ENCODE measurements at regions not wholly inside any gene's neighbourhood (a gene's known extent, or its start where the extent isn't known, plus 50 kb on each side); places are given as distances from the start of the nearest gene placed in this dataset.

GRCh38 chr6:90413867-90414266, 117.2 kb upstream of the BACH2 start:
- H3K36me3 ChIP-seq (ENCODE audit: low read depth): no peaks in the 10 kb centered on the region
- H3K4me3 ChIP-seq (ENCODE audit: severe bottlenecking): no peak overlapping the region
- TF ChIP-seq CTCF (IDR thresholded peaks at IDR 0.05; ENCODE audit: poor library complexity, severe bottlenecking): no peak
- H3K4me1 ChIP-seq (ENCODE audit: insufficient read depth, poor library complexity, severe bottlenecking): peaks cover 16% of the 10 kb centered on the region
- H3K27me3 ChIP-seq (ENCODE audit: insufficient read depth, poor library complexity, severe bottlenecking): no peaks in the 10 kb centered on the region
- H3K9me3 ChIP-seq (ENCODE audit: severe bottlenecking): no peaks in the 10 kb centered on the region
- H3K27ac ChIP-seq (ENCODE audit: poor library complexity, severe bottlenecking): no peak overlapping the region
- DNase-seq (ENCODE audit: low spot score) (no peak), ATAC-seq (ENCODE audit: low read depth) (no peak)

- peaks cover 16% of the 10 kb centered on the region for H3K4me1 ChIP-seq (ENCODE audit: insufficient read depth, poor library complexity, severe bottlenecking)
- TF ChIP-seq CTCF (IDR thresholded peaks at IDR 0.05; ENCODE audit: poor library complexity, severe bottlenecking): no peak
- no peaks in the 10 kb centered on the region for H3K9me3 ChIP-seq (ENCODE audit: severe bottlenecking)
- no peaks in the 10 kb centered on the region for H3K36me3 ChIP-seq (ENCODE audit: low read depth)
- ATAC-seq (ENCODE audit: low read depth) (no peak), DNase-seq (ENCODE audit: low spot score) (no peak)
- H3K4me3 ChIP-seq (ENCODE audit: severe bottlenecking): no peak overlapping the region
- H3K27me3 ChIP-seq (ENCODE audit: insufficient read depth, poor library complexity, severe bottlenecking): no peaks in the 10 kb centered on the region
- no peak overlapping the region for H3K27ac ChIP-seq (ENCODE audit: poor library complexity, severe bottlenecking)
Observed at GRCh38 chr6:90413396-90413795, 116.8 kb upstream of the BACH2 start.

- peak overlapping the region; percentile 78 for H3K27ac ChIP-seq (ENCODE audit: poor library complexity, severe bottlenecking)
- ATAC-seq (ENCODE audit: low read depth) (no peak), DNase-seq (ENCODE audit: low spot score) (no peak)
- H3K4me3 ChIP-seq (ENCODE audit: severe bottlenecking): no peak overlapping the region
- H3K4me1 ChIP-seq (ENCODE audit: insufficient read depth, poor library complexity, severe bottlenecking): peaks cover 16% of the 10 kb centered on the region
- H3K27me3 ChIP-seq (ENCODE audit: insufficient read depth, poor library complexity, severe bottlenecking): no peaks in the 10 kb centered on the region
- H3K9me3 ChIP-seq (ENCODE audit: severe bottlenecking): no peaks in the 10 kb centered on the region
- TF ChIP-seq CTCF (IDR thresholded peaks at IDR 0.05; ENCODE audit: poor library complexity, severe bottlenecking): no peak
- H3K36me3 ChIP-seq (ENCODE audit: low read depth): no peaks in the 10 kb centered on the region
Observed at GRCh38 chr6:90412538-90413369, 116.1 kb upstream of the BACH2 start.

- DNase-seq (ENCODE audit: low spot score): peak; percentile 94
- no peak for TF ChIP-seq CTCF (IDR thresholded peaks at IDR 0.05; ENCODE audit: poor library complexity, severe bottlenecking)
- peak; percentile 98 for ATAC-seq (ENCODE audit: low read depth)
- H3K36me3 ChIP-seq (ENCODE audit: low read depth): no peaks in the 10 kb centered on the region
- no peaks in the 10 kb centered on the region for H3K27me3 ChIP-seq (ENCODE audit: insufficient read depth, poor library complexity, severe bottlenecking)
- H3K4me1 ChIP-seq (ENCODE audit: insufficient read depth, poor library complexity, severe bottlenecking): peaks cover 21% of the 10 kb centered on the region
- H3K27ac ChIP-seq (ENCODE audit: poor library complexity, severe bottlenecking): peak overlapping the region; percentile 78
- no peak overlapping the region for H3K4me3 ChIP-seq (ENCODE audit: severe bottlenecking)
- H3K9me3 ChIP-seq (ENCODE audit: severe bottlenecking): no peaks in the 10 kb centered on the region
Observed at GRCh38 chr6:90411292-90411781, 114.7 kb upstream of the BACH2 start.

- peaks cover 27% of the 10 kb centered on the region for H3K4me1 ChIP-seq (ENCODE audit: insufficient read depth, poor library complexity, severe bottlenecking)
- DNase-seq (ENCODE audit: low spot score): no peak
- TF ChIP-seq CTCF (IDR thresholded peaks at IDR 0.05; ENCODE audit: poor library complexity, severe bottlenecking): no peak
Observed at GRCh38 chr6:90409700-90410099, 113.1 kb upstream of the BACH2 start.

More at GRCh38 chr6:90409700-90410099, 113.1 kb upstream of the BACH2 start:
- H3K27ac ChIP-seq (ENCODE audit: poor library complexity, severe bottlenecking): no peak overlapping the region
- H3K27me3 ChIP-seq (ENCODE audit: insufficient read depth, poor library complexity, severe bottlenecking): no peaks in the 10 kb centered on the region
- ATAC-seq (ENCODE audit: low read depth): no peak
- no peak overlapping the region for H3K4me3 ChIP-seq (ENCODE audit: severe bottlenecking)
- no peaks in the 10 kb centered on the region for H3K36me3 ChIP-seq (ENCODE audit: low read depth)
- no peaks in the 10 kb centered on the region for H3K9me3 ChIP-seq (ENCODE audit: severe bottlenecking)
